MCF 10A (cell line): ENCODE measurements at regions not wholly inside any gene's neighbourhood (a gene's known extent, or its start where the extent isn't known, plus 50 kb on each side); places are given as distances from the start of the nearest gene placed in this dataset.

Source experiments
- BruUV-seq: library from RNA; stranded (reverse); fragments of 400-500 nt; replicated peaks from 2 replicates; lab custom pipeline; 2021; lab: Mats Ljungman, UMichigan
- CTCF ChIA-PET: fragments of 300-600 bp; sonication (Branson Sonifier 250); formaldehyde crosslinking; extraction: SDS; loops from one replicate; lab custom pipeline; 2021; ENCODE audit warnings: antibody characterized with exemption, inconsistent platforms; lab: Yijun Ruan, JAX
- POLR2A ChIA-PET: fragments of 300-600, 350-650 bp; sonication (Branson Sonifier 250); formaldehyde crosslinking; extraction: SDS; loops from one replicate; lab custom pipeline; 2020; ENCODE audit warnings: antibody characterized with exemption, inconsistent platforms; lab: Yijun Ruan, JAX
- DNase-seq: peaks from one replicate; pipeline ENCODE4 v3.0.0-alpha.2; 2018; ENCODE audit not compliant: unreplicated experiment
- H3K27ac Mint-ChIP-seq: one replicate; pipeline ENCODE4 v1.8.0; 2022; ENCODE audit warnings: mild to moderate bottlenecking, low read depth, mixed read lengths; ENCODE audit not compliant: unreplicated experiment
- H3K27me3 Mint-ChIP-seq: one replicate; pipeline ENCODE4 v1.8.0; 2022; ENCODE audit warnings: mixed read lengths; ENCODE audit not compliant: insufficient read depth, unreplicated experiment
- H3K36me3 Mint-ChIP-seq: one replicate; pipeline ENCODE4 v1.8.0; 2022; ENCODE audit warnings: mild to moderate bottlenecking, moderate library complexity, mixed read lengths; ENCODE audit not compliant: insufficient read depth, unreplicated experiment
- H3K4me1 Mint-ChIP-seq: one replicate; pipeline ENCODE4 v1.8.0; 2022; ENCODE audit warnings: mixed read lengths; ENCODE audit not compliant: insufficient read depth, unreplicated experiment
- H3K4me3 Mint-ChIP-seq: one replicate; pipeline ENCODE4 v1.8.0; 2022; ENCODE audit warnings: mild to moderate bottlenecking, moderate library complexity, mixed read lengths; ENCODE audit not compliant: unreplicated experiment
- H3K9me3 Mint-ChIP-seq: one replicate; pipeline ENCODE4 v1.8.0; 2022; ENCODE audit warnings: mixed read lengths; ENCODE audit not compliant: unreplicated experiment
- intact Hi-C: fragments of 100-400 bp; cut with micrococcal nuclease; formaldehyde crosslinking; loops from 2 replicates; pipeline ENCODE4 v1.14.1; 2022
- TF ChIP-seq, protein P1 (sequence below): fragments of 200-600 bp; IDR thresholded peaks from one replicate; pipeline ENCODE4 v1.8.0; 2022; ENCODE audit warnings: antibody characterized with exemption, mild to moderate bottlenecking; ENCODE audit not compliant: unreplicated experiment

- ChIA-PET CTCF (interaction anchor here (0.7 kb wide), 1 partner anchor 14 kb away, joined by 3 read pairs; no protein-coding TSS in a partner anchor), POLR2A (no interaction called here)
- Mint-ChIP-seq H3K4me3 (no peak overlapping the region), H3K9me3 (peaks cover 10% of the 10 kb centered on the region), H3K4me1 (no peaks in the 10 kb centered on the region), H3K27ac (no peak overlapping the region), H3K36me3 (peaks cover 5% of the 10 kb centered on the region), H3K27me3 (no peaks in the 10 kb centered on the region)
- intact Hi-C loops, result no loop called here
- no TSS peak for BruUV-seq
- no peak for DNase-seq
- TF ChIP-seq, protein P1, sequence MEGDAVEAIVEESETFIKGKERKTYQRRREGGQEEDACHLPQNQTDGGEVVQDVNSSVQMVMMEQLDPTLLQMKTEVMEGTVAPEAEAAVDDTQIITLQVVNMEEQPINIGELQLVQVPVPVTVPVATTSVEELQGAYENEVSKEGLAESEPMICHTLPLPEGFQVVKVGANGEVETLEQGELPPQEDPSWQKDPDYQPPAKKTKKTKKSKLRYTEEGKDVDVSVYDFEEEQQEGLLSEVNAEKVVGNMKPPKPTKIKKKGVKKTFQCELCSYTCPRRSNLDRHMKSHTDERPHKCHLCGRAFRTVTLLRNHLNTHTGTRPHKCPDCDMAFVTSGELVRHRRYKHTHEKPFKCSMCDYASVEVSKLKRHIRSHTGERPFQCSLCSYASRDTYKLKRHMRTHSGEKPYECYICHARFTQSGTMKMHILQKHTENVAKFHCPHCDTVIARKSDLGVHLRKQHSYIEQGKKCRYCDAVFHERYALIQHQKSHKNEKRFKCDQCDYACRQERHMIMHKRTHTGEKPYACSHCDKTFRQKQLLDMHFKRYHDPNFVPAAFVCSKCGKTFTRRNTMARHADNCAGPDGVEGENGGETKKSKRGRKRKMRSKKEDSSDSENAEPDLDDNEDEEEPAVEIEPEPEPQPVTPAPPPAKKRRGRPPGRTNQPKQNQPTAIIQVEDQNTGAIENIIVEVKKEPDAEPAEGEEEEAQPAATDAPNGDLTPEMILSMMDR, result no peak
Observed at GRCh38 chr18:33944493-33944892, 280.2 kb downstream of the NOL4 start.

GRCh38 chr18:33937270-33937816, 287.4 kb downstream of the NOL4 start:
- Mint-ChIP-seq H3K4me1 (no peaks in the 10 kb centered on the region), H3K4me3 (no peak overlapping the region), H3K9me3 (peaks cover 22% of the 10 kb centered on the region), H3K36me3 (no peaks in the 10 kb centered on the region), H3K27ac (no peak overlapping the region), H3K27me3 (no peaks in the 10 kb centered on the region)
- intact Hi-C loops, result no loop called here
- POLR2A ChIA-PET, result no interaction called here
- CTCF ChIA-PET, result interaction anchor here (0.7 kb wide), 1 partner anchor 21 kb away, joined by 3 read pairs; no protein-coding TSS in a partner anchor
- TF ChIP-seq, protein P1, result no peak
- BruUV-seq, result no TSS peak
- DNase-seq, result no peak

- Mint-ChIP-seq H3K36me3 (no peaks in the 10 kb centered on the region), H3K9me3 (peaks cover 12% of the 10 kb centered on the region), H3K4me1 (no peaks in the 10 kb centered on the region), H3K27ac (no peak overlapping the region), H3K4me3 (no peak overlapping the region), H3K27me3 (no peaks in the 10 kb centered on the region)
- TF ChIP-seq, protein P1, result no peak
- intact Hi-C loops, result no loop called here
- ChIA-PET POLR2A (no interaction called here), CTCF (no interaction called here)
- BruUV-seq, result no TSS peak
- no peak for DNase-seq
Observed at GRCh38 chr18:33934258-33934657, 290.5 kb downstream of the NOL4 start.

- Mint-ChIP-seq H3K27ac (no peak overlapping the region), H3K4me1 (no peaks in the 10 kb centered on the region), H3K9me3 (no peaks in the 10 kb centered on the region), H3K36me3 (no peaks in the 10 kb centered on the region), H3K27me3 (no peaks in the 10 kb centered on the region), H3K4me3 (no peak overlapping the region)
- POLR2A ChIA-PET, result no interaction called here
- TF ChIP-seq, protein P1, result no peak
- intact Hi-C loops, result no loop called here
- DNase-seq, result no peak
- CTCF ChIA-PET, result no interaction called here
- no TSS peak for BruUV-seq
Observed at GRCh38 chr18:33928231-33928630, 296.5 kb downstream of the NOL4 start.
